ENCODE measurements at regions not wholly inside any gene's neighbourhood (a gene's known extent, or its start where the extent isn't known, plus 50 kb on each side); places are given as distances from the start of the nearest gene placed in this dataset.
"Not testable (repeated sequence)": the region's sequence is repeated elsewhere in the genome, so short reads cannot be mapped to it uniquely, and the experiment has no call there.

GRCh38 chr2:239828973-239829275 is 196.2 kb downstream of the NDUFA10 start:
- H3K27ac ChIP-seq (ENCODE audit: control insufficient read depth, insufficient read depth); ATAC-seq; DNase-seq (ENCODE audit: low read depth, low spot score); H3K36me3 ChIP-seq (ENCODE audit: control insufficient read depth in 2 of 2, insufficient read depth in 2 of 2, low read length in 1 of 2); H3K9ac ChIP-seq (ENCODE audit: control insufficient read depth, insufficient read depth, low read length); H3K79me2 ChIP-seq (ENCODE audit: control insufficient read depth, insufficient read depth, low read length); H3K4me2 ChIP-seq (ENCODE audit: control insufficient read depth, insufficient read depth); POLR2A ChIA-PET; CTCF ChIA-PET; intact Hi-C loops (cut with micrococcal nuclease; ENCODE audit: unreplicated experiment); FAIRE-seq; SMC1A ChIA-PET (ENCODE audit: uncharacterized antibody, unreplicated experiment); RAD21 ChIA-PET (ENCODE audit: unreplicated experiment); H2AFZ ChIP-seq (ENCODE audit: control insufficient read depth, low read depth, low read length); H3K9me3 ChIP-seq (replicated peaks; ENCODE audit: control insufficient read depth, insufficient read depth, low read length); H3K27me3 ChIP-seq (replicated peaks in 1 of 2; ENCODE audit: control insufficient read depth in 2 of 2, insufficient read depth in 2 of 2, low read length in 1 of 2); in situ Hi-C loops (cut with MboI); H3K4me1 ChIP-seq (ENCODE audit: control insufficient read depth, insufficient read depth, low read length); BruUV-seq (replicated peaks); H3K4me3 ChIP-seq; H4K20me1 ChIP-seq (ENCODE audit: control insufficient read depth, insufficient read depth): not testable (repeated sequence)
- WGBS (ENCODE audit: insufficient coverage, insufficient replicate concordance, low lambda C conversion rate, missing lambda C conversion rate): 48% methylated on average over 12 of the region's 12 CpGs

- ChIA-PET SMC1A (ENCODE audit: uncharacterized antibody, unreplicated experiment) (no interaction called here), POLR2A (no interaction called here), CTCF (no interaction called here), RAD21 (ENCODE audit: unreplicated experiment) (no interaction called here)
- Histone ChIP-seq H3K36me3 (ENCODE audit: control insufficient read depth in 2 of 2, insufficient read depth in 2 of 2, low read length in 1 of 2) (no peaks in the 10 kb centered on the region), H3K4me1 (ENCODE audit: control insufficient read depth, insufficient read depth, low read length) (no peaks in the 10 kb centered on the region), H4K20me1 (ENCODE audit: control insufficient read depth, insufficient read depth) (no peaks in the 10 kb centered on the region), H3K27me3 (replicated peaks in 1 of 2; ENCODE audit: control insufficient read depth in 2 of 2, insufficient read depth in 2 of 2, low read length in 1 of 2) (no peaks in the 10 kb centered on the region), H3K79me2 (ENCODE audit: control insufficient read depth, insufficient read depth, low read length) (no peaks in the 10 kb centered on the region), H3K9ac (ENCODE audit: control insufficient read depth, insufficient read depth, low read length) (no peak overlapping the region), H3K27ac (ENCODE audit: control insufficient read depth, insufficient read depth) (no peak overlapping the region), H3K4me2 (ENCODE audit: control insufficient read depth, insufficient read depth) (no peak overlapping the region), H2AFZ (ENCODE audit: control insufficient read depth, low read depth, low read length) (no peak overlapping the region), H3K9me3 (replicated peaks; ENCODE audit: control insufficient read depth, insufficient read depth, low read length) (no peaks in the 10 kb centered on the region; the same call in 2 of the 3 replicates), H3K4me3 (no peak overlapping the region)
- in situ Hi-C loops (cut with MboI): no loop called here
- no peak for DNase-seq (ENCODE audit: low read depth, low spot score)
- ATAC-seq: no peak
- no TSS peak for BruUV-seq (replicated peaks)
- intact Hi-C loops (cut with micrococcal nuclease; ENCODE audit: unreplicated experiment): no loop called here
- no peak for FAIRE-seq
- 27% methylated on average over 20 of the region's 20 CpGs for WGBS (ENCODE audit: insufficient coverage, insufficient replicate concordance, low lambda C conversion rate, missing lambda C conversion rate)
- TF ChIP-seq KLF5 (IDR thresholded peaks at IDR 0.05; ENCODE audit: partially characterized antibody) (no peak), SMARCA5 (IDR thresholded peaks at IDR 0.05) (no peak), ZNF384 (IDR thresholded peaks at IDR 0.05; ENCODE audit: borderline replicate concordance, low read depth, low read length) (no peak), SIX5 (IDR thresholded peaks at IDR 0.05; ENCODE audit: low read depth, low read length, severe bottlenecking) (no peak), HDAC2 (IDR thresholded peaks at IDR 0.05) (no peak), ATF3 (IDR thresholded peaks at IDR 0.05; ENCODE audit: borderline replicate concordance, extremely low read depth, low read depth, low read length) (no peak), RELA (IDR thresholded peaks at IDR 0.05; ENCODE audit: borderline replicate concordance, partially characterized antibody) (no peak), IRF3 (IDR thresholded peaks at IDR 0.05) (no peak), FOXK2 (IDR thresholded peaks at IDR 0.05) (no peak), WRNIP1 (IDR thresholded peaks at IDR 0.05; ENCODE audit: borderline replicate concordance, low read depth, low read length) (no peak), E2F8 (IDR thresholded peaks at IDR 0.05; ENCODE audit: low read depth, partially characterized antibody) (no peak), POU2F2 (IDR thresholded peaks at IDR 0.05; ENCODE audit: borderline replicate concordance, low read depth, low read length) (no peak)
These were observed 196.8 kb downstream of the NDUFA10 start for GRCh38 chr2:239828192-239828972.

All from GM12878 (cell line).